ENCODE measurements at regions not wholly inside any gene's neighbourhood (a gene's known extent, or its start where the extent isn't known, plus 50 kb on each side); places are given as distances from the start of the nearest gene placed in this dataset.

DNA sequence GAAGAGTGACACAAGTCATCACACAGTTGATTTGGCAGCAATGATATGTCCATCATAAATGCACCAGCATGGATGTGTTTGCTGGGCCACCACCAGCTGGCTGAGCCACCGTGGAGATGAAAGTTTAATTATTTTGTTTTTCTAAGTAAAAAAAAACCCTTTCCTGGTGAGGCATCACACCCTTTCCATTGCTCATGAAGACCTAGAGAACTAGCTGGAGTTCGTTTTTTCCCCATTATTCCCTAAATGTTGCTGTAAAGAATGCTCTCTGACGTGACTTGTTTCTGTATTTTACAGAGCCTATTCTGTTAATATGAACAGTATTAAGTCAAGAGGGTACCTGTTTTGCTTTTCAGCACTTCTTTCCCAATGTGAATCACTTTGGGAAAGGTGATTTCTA is 257.9 kb downstream of the MSRB3 start:
- Mint-ChIP-seq H3K27me3 (peaks cover 4% of the 10 kb centered on the region), H3K4me1 (ENCODE audit: unreplicated experiment) (peaks cover 51% of the 10 kb centered on the region), H3K27ac (no peak overlapping the region), H3K9me3 (peaks cover 19% of the 10 kb centered on the region), H3K36me3 (peaks cover 12% of the 10 kb centered on the region), H3K4me3 (no peak overlapping the region)
- no peak for DNase-seq (ENCODE audit: extremely low spot score, unreplicated experiment)
- no peak for TF ChIP-seq CTCF (conservative IDR thresholded peaks at IDR 0.05)

DNA sequence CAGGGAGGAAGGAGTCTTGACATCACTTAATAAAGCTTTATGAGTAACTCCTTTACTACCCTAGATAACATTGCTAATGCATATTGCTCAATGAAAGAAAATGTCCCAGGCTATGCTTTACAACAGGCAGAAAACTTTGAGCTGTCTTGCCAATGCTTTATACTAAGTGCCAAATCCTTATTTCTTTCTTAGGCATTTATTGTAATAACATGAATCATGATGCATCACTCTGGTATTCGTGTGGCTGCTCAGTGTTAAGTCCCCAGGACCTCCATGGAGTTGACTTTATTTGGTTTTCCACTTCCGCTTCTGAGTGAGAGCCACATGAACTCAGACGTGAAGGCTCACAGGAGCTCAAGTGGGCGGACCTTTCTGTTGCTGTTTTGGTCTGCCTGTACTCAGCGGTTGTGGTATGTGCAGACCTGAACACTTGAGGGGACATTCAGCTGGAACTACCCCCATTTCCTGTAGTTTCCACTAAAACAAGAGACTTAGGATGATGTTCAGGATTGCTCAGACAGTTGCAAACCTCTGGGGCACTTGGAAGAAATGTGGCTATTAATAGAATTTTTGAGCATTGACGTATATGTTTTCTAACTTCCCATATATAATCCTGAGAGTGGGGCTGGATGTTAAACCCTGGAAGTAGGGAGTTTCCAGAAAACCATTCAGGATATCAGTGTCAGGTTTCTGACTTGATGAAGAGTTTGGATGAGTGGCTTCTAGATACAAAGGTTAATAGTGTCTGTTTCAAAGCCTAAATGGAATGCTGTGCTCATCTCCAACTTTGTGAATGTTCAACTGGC is 258.6 kb downstream of the MSRB3 start:
- DNase-seq (ENCODE audit: extremely low spot score, unreplicated experiment) = no peak
- peaks cover 19% of the 10 kb centered on the region for H3K9me3 Mint-ChIP-seq
- H3K36me3 Mint-ChIP-seq = peaks cover 12% of the 10 kb centered on the region
- peaks cover 4% of the 10 kb centered on the region for H3K27me3 Mint-ChIP-seq
- no peak for TF ChIP-seq CTCF (conservative IDR thresholded peaks at IDR 0.05)
- no peak overlapping the region for H3K4me3 Mint-ChIP-seq
- H3K27ac Mint-ChIP-seq = no peak overlapping the region
- H3K4me1 Mint-ChIP-seq (ENCODE audit: unreplicated experiment) = peaks cover 50% of the 10 kb centered on the region

DNA sequence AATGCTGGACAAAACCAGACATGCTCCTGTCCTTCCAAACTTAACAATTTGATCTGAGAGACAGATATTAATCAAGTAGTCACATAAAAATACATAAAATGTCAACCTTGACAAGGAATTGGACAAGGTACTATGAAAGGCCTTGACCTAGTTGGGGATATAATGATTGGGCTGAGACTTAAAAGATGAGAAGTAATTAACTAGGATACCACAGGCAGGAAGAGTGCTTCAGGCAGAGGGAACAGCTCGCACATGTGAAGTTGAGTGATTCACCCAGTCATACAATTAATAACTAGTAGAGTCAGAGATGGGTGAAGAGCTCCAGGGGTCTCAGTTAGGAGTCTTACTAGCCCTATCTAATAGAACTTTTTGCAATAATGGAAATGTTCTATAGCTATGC is 259.5 kb downstream of the MSRB3 start:
- H3K4me1 Mint-ChIP-seq (ENCODE audit: unreplicated experiment) = peaks cover 41% of the 10 kb centered on the region
- H3K27me3 Mint-ChIP-seq = peaks cover 4% of the 10 kb centered on the region
- H3K36me3 Mint-ChIP-seq = peaks cover 12% of the 10 kb centered on the region
- DNase-seq (ENCODE audit: extremely low spot score, unreplicated experiment) = no peak
- H3K9me3 Mint-ChIP-seq = peaks cover 19% of the 10 kb centered on the region
- no peak overlapping the region for H3K27ac Mint-ChIP-seq
- no peak for TF ChIP-seq CTCF (conservative IDR thresholded peaks at IDR 0.05)
- no peak overlapping the region for H3K4me3 Mint-ChIP-seq

DNA sequence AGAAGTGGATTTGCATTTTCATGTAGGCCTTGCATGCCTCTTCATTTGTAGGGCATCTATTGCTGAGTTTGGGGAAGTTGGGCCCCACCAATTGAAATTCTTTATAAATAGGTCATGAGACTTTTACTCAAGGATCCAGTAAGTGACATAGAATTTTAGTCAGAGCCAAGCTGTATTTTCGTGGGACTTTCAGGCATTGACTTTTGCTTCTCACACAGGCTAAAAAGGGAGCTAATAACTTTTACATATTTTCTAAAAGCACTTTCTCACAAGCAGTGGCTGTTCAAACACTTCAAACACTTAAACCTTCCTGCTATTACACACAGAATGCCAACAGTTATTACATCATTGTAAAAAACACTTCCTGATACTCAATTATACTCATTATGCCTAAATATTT is 260.5 kb downstream of the MSRB3 start:
- TF ChIP-seq CTCF (conservative IDR thresholded peaks at IDR 0.05) = no peak
- no peak overlapping the region for H3K27ac Mint-ChIP-seq
- no peak for DNase-seq (ENCODE audit: extremely low spot score, unreplicated experiment)

DNA sequence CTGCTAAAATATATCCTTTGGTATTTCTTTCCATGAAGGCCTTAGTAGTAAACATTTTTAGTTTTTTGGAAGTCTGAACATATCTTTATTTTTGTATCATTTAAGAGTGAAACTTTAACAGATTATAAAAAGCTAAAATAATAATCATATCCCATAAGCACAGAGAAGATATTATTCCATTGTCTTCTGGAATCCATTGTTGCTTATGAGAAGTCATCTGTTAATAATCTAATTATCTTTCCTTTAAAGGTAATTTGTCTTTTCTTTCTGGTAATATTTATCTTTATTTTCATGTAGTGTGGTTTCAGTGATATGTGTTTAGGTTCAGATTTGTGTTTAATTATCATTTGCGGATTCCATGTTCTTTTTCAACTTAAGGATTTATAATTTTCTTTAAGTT is 261.7 kb downstream of the MSRB3 start:
- peaks cover 10% of the 10 kb centered on the region for H3K36me3 Mint-ChIP-seq
- H3K9me3 Mint-ChIP-seq = peaks cover 16% of the 10 kb centered on the region
- TF ChIP-seq CTCF (conservative IDR thresholded peaks at IDR 0.05) = no peak
- no peak for DNase-seq (ENCODE audit: extremely low spot score, unreplicated experiment)
- no peak overlapping the region for H3K27ac Mint-ChIP-seq
- no peak overlapping the region for H3K4me3 Mint-ChIP-seq
- peaks cover 22% of the 10 kb centered on the region for H3K4me1 Mint-ChIP-seq (ENCODE audit: unreplicated experiment)
- peaks cover 1% of the 10 kb centered on the region for H3K27me3 Mint-ChIP-seq

More for the DNA sequence above, 260.5 kb downstream of the MSRB3 start:
- Mint-ChIP-seq H3K36me3 (peaks cover 12% of the 10 kb centered on the region), H3K9me3 (peaks cover 19% of the 10 kb centered on the region), H3K4me3 (no peak overlapping the region), H3K27me3 (peaks cover 4% of the 10 kb centered on the region), H3K4me1 (ENCODE audit: unreplicated experiment) (peaks cover 32% of the 10 kb centered on the region)

All from type B pancreatic cell (in vitro differentiated cells).